GM19023 (cell line): ENCODE measurements at regions not wholly inside any gene's neighbourhood (a gene's known extent, or its start where the extent isn't known, plus 50 kb on each side); places are given as distances from the start of the nearest gene placed in this dataset.

Experiments
- ATAC-seq: cut with Tn5 transposase; IDR thresholded peaks from one replicate; pipeline ENCODE4 v1.9.1; 2021; ENCODE audit warnings: mild to moderate bottlenecking, moderate library complexity; ENCODE audit not compliant: unreplicated experiment

DNA sequence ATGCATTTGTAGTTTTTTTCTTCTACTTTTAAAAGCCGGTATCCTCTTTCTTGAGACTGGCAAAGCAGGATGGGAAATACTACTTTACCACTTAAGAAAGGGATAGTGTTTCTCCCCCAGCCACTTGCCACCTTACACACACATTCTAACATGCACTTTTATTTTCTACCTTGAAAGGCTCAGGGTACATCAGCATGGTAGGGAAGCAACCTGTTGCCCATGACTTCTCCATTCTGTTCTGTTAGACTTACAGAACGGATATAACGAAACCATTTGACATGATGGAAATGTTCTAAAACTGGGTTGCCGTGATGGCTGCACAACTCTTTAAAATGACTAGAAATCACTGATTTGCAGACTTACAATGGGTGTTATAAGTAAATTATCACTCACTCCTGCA, 405.5 kb downstream of the SHQ1 start:
- ATAC-seq = no peak

DNA sequence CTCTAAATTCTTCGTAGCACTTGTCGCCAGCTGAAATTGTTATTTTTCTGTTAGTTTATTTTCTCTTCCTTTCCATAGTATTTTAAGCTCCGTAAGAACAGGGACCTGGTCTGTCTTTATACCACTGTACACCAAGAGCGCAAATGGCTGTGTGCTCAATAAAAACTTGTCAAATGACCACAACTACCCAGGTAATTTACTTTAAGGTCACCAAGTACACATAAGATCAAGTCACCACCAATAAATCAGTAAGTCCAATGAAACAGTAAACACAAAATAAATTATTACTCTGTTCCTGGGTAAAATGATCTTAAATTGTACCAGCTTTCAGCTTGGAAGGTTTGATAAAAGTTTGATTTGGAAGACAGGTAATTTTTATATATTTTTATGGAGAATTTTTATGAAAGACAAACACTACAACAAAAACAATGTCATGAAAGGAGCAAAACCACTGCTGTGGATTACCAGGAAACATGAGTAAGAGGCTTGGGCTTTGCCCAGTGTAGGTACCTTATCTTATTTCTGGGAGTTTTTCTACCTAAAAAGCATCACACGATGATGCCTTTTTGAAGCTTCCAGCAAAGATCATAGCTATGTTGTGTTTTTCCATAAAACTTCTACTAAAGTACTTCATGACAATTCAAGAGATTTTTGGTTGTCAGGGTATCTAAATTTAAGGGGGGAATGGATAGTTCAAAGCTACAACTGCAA, 406.8 kb downstream of the SHQ1 start:
- ATAC-seq = no peak

GRCh38 chr3:72440491-72440890, 407.8 kb downstream of the SHQ1 start:
- ATAC-seq = no peak

DNA sequence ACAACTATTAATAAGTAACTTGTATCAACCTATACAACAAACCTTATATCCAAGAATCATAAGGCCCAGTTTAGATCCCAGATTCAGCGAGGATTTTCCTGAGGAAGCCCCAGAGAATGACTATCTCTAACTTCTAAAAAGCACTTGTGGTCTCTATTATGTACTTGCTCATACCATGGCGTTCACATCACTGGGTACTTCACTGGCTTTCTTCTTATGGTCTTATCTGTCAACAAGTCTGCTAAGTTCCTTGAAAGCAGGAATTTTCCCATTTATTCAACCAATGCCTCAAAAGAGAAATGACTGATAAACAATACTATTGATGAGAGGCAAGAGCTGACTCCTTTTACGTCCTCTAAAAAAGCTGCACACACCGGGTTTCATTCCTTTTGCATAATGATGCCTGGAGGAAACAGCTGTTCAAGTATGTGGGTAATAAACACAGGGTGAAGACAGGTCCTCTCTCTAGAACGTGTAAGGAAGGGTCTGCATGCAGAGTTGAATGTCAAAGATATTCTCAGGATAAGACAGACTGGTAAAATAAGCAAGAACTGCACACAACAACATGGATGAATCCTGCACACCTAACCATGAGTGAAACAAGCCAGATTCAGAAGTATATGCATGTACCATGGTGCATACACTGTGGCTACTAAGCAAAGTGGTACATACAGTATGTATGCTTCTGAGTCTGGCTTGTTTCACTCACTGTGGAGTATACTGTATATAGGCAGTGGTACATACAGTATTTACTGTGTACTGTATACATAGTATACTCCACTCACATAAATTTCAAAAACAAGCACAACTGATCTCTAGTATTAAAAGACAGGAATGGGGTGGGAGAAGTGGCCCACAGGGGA, 408.7 kb downstream of the SHQ1 start:
- peak; percentile 68 for ATAC-seq

DNA sequence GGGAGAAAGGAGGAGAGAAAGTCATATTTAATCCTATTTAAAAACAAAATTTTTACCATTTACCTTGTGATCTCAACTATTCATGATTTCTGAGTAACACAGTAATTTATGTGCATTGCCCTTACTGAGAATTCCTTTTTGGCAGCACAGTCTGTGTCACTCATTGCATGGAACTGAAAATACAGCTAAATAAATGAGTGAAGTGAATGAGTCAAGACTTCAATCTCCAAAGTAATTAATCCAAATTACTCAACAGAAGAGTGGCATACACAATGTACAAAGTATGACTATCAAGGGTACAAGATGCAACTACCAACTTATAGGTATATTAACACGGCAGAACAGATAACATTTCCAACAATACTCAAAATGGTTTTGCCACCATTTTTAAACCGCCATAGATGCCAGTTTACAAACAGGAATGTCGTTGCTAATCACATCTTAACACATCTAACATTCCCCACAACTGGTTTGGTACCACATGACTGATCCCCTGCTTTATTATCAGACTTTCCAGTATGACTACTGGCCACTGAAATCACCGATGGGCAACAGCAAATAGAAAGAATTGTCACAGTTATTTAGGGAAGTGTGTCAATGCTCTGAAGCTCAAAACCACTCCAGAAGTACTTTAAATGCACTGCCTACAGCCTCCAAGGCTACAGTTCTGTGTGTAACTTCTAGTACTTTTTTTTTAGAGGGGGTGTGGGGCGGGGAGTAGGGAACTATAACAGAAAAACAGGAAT, 410.4 kb downstream of the SHQ1 start:
- ATAC-seq = no peak

DNA sequence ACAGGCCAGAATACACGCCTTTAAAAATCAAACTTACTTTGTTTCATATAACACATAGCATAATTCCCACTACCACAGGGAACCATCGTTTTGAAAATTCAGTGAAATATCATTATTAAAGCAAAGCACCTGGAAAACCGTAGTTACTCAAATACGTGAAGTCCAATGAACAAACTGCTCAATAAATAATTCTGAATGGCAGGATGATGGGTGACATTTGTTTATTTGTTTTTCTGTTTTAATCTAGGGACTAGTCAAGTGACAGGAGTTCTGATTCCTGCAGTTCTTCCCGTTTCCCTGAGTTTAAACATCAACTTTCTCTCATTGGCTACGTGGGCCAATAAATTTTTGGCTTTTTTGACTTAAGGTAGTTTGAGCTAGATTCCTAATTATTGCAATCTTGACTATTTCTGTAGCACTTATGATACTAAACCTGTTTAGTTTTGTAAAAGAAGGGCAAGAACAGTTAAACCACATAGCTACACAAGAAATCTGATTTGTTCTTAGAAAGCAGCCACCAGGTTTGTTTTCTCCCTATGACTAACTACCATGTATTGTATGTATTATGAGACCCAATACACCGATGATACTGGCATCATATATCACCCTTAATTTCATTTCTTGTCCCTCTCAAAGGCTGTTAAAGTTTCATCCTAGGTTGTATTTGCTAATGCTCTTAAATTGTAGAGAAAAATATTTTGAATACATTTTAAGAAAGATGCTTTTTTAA, 411.2 kb downstream of the SHQ1 start:
- ATAC-seq = no peak

GRCh38 chr3:72434296-72434695, 413.9 kb downstream of the SHQ1 start:
- no peak for ATAC-seq

DNA sequence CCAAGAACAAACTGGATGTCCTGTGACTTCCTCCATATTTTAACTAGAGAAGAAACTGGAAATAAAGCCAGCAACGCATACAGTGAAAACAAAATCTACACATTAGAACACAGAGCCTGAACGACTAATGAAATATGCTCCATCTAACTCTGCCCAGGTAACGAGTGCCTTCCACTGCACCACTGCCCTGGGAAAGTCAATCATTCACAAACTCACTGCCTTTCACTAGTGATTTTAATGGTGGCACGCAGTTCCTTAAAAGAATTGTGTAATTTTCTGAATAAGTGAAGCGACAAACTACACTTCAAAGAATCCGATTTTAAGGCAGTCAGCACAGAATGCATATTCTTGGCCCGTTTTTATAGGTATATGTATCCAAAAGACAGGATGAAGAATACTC, 416.0 kb downstream of the SHQ1 start:
- ATAC-seq = no peak

DNA sequence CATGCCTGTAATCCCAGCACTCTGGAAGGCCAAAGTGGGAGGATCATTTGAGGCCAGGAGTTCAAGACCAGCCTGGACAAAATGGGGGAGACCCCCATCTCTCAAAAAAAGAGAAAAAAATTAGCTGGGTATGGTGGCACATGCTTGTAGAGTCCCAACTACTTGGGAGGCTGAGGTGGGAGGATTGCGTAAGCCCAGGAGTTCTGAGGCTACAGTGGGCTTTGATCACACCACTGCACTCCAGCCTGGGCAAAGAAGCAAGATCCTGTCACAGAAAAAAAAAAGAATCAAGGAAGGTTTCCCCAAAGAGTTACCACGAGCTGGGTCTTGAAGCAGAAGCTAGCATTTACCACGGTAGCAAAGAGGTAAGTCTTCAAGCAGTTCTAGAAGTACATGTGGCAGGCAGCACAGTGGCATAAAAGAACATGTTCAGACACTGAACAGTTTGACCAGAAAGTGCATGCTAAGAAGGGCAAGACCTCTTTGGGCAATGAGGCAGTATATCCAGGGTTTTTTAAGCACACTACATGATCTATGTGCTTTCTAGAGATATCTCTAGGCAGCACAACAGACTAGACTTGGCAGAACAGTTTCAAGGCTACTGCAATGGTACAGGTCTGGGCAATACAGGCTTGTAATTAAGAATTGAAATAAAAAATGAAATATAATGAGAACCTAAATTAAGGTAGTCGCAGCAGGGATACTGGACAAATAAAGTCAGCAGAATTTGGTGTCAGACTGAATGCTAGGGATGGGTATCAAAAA, 418.5 kb downstream of the SHQ1 start:
- no peak for ATAC-seq

GRCh38 chr3:72428803-72429202, 419.4 kb downstream of the SHQ1 start:
- no peak for ATAC-seq

DNA sequence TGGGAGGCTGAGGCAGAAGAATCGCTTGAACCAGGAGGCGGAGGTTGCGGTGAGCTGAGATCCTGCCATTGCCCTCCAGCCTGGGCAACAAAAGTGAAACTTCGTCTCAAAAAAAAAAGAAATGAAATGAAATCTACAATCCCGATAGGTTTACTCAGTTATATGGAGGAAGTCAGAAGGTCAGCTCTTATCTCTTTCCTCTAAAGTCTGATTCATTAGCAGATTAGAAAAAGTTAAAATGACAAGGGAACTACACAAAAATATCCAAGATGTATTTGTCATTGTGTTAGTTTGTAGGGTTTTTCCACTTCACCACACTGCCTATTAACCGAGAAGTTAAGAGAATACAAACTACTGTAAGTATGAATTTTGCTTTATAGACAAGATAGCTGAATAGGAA, 420.6 kb downstream of the SHQ1 start:
- no peak for ATAC-seq

DNA sequence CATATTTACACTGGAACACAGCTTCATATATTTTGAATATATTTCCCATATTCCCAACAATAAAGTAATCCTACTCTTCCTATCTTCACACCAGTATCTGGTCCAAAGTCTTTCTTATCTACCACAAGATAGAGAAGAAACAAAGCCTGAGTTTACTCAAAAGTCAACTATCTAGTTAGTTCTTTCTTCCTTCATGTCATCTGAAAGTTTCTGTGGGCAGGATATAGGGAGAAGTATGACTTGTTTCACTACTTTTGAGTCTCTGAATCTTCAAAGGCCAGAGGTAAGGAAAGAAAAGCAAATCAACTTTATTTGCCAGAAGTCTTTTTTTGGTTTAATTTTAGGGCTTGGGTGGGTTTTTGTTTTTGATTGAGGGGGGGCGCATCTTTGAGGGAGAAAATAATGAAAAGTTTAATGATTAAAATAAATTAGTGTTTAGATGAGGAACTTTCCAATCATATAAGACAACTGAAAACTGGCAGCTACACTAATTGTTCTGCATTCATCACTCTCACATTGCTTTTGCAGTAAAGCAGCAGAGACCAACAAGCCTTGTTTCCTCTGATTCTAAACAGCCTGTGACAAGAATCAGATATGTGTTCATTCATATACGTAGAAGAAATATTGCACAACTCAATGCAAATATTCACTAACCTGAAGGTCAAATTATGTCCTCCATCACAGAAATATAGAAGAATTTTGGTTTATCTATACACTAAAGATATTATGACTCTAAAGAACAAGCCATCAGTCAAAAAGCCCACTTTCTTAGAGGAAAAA, 421.4 kb downstream of the SHQ1 start:
- no peak for ATAC-seq

- no peak for ATAC-seq
Observed at GRCh38 chr3:72423643-72424042, 424.6 kb downstream of the SHQ1 start.

DNA sequence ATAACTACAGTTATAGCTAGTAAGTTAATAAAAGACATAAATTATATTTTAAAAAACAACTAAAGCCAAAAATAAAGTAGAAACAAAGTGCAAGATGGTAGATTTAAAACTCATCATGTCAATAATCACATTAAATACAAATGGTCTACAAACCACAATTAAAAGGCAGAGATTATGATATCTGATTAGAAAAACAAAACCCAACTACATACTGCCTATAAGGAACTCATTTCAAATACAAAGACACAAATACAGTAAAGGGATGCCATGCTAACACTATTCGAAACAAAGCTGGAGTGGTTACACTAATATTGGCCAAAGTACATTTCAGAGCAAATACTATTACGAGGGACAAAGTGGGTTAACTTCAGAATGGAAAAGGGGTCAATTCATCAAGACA, 426.5 kb downstream of the SHQ1 start:
- no peak for ATAC-seq

DNA sequence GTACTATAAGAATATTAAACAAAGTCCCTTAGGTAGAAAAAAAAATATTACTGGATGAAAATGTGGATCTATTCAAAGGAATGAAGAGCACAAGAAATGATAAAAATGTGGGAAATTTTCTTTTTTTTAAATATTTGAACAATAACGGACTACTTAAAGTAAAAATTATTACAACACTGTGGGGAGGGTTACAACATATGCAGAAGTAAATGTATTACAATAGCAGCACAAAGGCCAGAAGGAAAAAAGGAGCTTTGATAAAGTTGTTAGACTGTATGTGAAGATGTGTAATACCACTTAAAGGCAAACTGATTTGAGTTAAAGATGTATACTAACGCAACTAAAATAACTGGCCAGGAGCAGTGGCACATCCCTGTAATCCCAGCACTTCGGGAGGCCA, 427.1 kb downstream of the SHQ1 start:
- ATAC-seq = no peak

DNA sequence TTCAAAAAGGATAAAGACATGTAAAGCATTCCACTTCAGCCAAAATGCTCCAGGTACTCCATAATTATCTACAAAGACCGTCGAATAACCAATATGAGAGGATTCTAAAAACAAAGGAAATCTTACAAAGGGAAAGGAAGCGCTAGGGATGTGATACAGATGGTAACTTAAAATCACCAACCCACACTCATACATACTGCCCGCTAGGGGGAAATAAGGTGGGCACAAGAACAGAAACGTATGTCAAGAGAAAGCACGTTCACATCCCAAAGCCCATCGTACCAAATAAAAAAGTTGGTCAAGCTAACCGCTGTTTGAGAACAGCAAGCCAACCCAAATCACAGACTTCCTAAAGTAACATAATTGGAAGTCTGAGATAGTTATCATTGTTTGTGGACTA, 429.4 kb downstream of the SHQ1 start:
- ATAC-seq = no peak

DNA sequence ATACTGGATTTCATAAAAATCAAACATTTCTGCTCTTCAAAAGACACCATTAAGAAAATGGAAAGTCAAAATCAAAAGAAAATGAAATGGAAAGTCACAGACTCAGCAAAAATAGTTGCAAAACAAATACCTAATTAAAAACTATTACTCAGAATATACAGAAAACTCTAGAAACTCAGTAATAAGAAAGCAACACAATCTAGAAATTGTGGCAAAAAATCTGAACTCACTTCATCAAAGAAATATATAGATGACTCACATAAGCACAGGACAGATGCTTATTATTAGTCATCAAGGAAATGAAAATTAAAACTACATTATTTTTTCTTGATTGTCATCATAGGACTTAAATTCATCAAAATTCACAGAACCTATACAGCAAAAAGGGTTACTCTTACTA, 430.0 kb downstream of the SHQ1 start:
- ATAC-seq = no peak

DNA sequence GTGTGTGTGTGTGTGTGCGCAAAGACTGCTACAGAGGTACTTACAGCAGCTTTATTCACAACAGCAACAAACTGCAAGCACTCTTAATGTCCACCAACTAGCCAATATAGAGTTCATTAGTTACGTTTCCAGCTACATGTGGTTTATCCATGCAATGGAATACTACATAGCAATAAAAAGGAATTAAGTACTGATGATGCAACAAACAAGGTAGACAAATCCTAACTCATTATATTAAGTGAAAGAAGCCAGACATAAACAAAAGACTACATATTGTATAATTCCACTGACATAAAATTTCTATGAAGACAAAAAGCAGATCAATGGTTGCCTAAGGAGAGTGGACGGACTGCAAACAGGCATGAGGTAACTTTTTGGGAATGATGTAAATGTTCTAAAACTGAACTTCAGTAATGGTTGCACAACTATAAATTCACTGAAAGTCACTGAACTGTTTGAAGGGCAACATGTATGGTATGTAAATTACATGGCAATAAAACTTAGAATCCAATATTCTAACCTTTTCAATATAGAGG, 433.7 kb downstream of the SHQ1 start:
- no peak for ATAC-seq

DNA sequence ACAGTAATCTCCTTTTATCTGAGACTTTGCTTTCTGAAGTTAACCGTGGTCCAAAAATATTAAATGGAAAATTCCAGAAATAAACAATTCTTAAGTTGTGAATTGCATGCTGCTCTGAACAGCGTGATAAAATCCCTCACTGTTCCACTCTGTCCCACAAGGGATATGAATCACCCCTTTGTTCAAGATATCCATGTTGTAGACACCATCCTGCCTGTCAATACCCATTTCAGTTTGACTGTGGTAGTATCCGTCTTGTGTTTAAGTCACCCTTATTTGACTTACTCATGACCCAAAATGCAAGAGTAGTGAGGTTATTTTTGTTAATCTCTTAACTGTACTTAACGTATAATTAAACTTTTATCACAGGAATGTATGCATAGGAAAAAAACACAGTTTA, 435.0 kb downstream of the SHQ1 start:
- ATAC-seq = no peak
